HepG2 (cell line): ENCODE measurements at regions not wholly inside any gene's neighbourhood (a gene's known extent, or its start where the extent isn't known, plus 50 kb on each side); places are given as distances from the start of the nearest gene placed in this dataset.

Experiments
- ATAC-seq: fragments of 200-7000 bp; cut with Tn5 transposase; 3 replicates; pipeline ENCODE4 v1.9.1; 2020; ENCODE audit warnings: mild to moderate bottlenecking, moderate library complexity
- BruUV-seq: library from RNA; stranded (reverse); fragments of 400-500 nt; replicated peaks from 2 replicates; lab custom pipeline; 2021; lab: Mats Ljungman, UMichigan
- CTCF ChIA-PET: fragments of 300-600 bp; formaldehyde crosslinking; extraction: SDS; loops from one replicate; lab custom pipeline; 2021; ENCODE audit warnings: low total read pairs, inconsistent platforms, low intra/inter-chr PET ratio; lab: Yijun Ruan, JAX
- POLR2A ChIA-PET: fragments of 350-600 bp; sonication (Branson Sonifier 250); formaldehyde crosslinking; loops from one replicate; lab custom pipeline; 2020; ENCODE audit warnings: antibody characterized with exemption, inconsistent platforms; lab: Yijun Ruan, JAX
- DNase-seq: peaks from one replicate; pipeline ENCODE4 v3.0.0-alpha.2; 2015; ENCODE audit warnings: low spot score
- FAIRE-seq: peaks from 3 replicates; lab custom pipeline; 2011; peaks lifted over from hg19 to GRCh38; lab: Jason Lieb, UNC
- H2AFZ ChIP-seq: one replicate; pipeline ENCODE4 v1.6.1; 2011; ENCODE audit warnings: low read length, inconsistent platforms
- H3K27ac ChIP-seq: fragments of 300-600 bp; 3 replicates; pipeline ENCODE4 v1.8.0; 2011; ENCODE audit warnings: mixed run types, mild to moderate bottlenecking, mixed read lengths, low read length, inconsistent platforms; ENCODE audit not compliant: insufficient read depth; ENCODE audit errors: extremely low read length
- H3K27me3 ChIP-seq, 2 experiments: fragments of 200-600 bp in 1 of 2; 2 replicates in 1 of 2; 3 replicates in 1 of 2; pipeline versions ENCODE4 v1.6.0 to v1.8.0; 2011; ENCODE audit warnings: low read length in 2 of 2, mild to moderate bottlenecking in 2 of 2, moderate library complexity in 2 of 2, inconsistent platforms in 1 of 2; ENCODE audit not compliant: insufficient read depth in 2 of 2, control insufficient read depth in 1 of 2
- H3K36me3 ChIP-seq, 2 experiments: fragments of 200-600 bp in 1 of 2; replicated peaks in 1 of 2; 2 replicates in 1 of 2; 3 replicates in 1 of 2; pipeline versions ENCODE4 v1.5.1 to v1.8.0; 2011; ENCODE audit warnings: low read length in 2 of 2, inconsistent platforms in 1 of 2; ENCODE audit not compliant: insufficient read depth in 2 of 2, control insufficient read depth in 1 of 2
- H3K4me1 ChIP-seq: 2 replicates; pipeline ENCODE4 v1.5.1; 2012; ENCODE audit warnings: low read length, inconsistent platforms; ENCODE audit not compliant: insufficient read depth
- H3K4me2 ChIP-seq: 2 replicates; pipeline ENCODE4 v1.6.0; 2011; ENCODE audit warnings: low read depth, low read length, inconsistent platforms
- H3K4me3 ChIP-seq, 3 experiments: fragments of 200-600 bp in 1 of 3; sonication (generic), shearing (Covaris generic) in 1 of 3; replicated peaks in 1 of 3; 2 replicates each; pipeline ENCODE4 v1.5.1; 2011 to 2016; ENCODE audit warnings: low read length in 3 of 3, inconsistent platforms in 2 of 3, low read depth in 2 of 3, mild to moderate bottlenecking in 2 of 3, control low read depth in 1 of 3, mixed read lengths in 1 of 3; ENCODE audit not compliant: insufficient read depth in 1 of 3
- H3K79me2 ChIP-seq: one replicate; pipeline ENCODE4 v1.6.1; 2011; ENCODE audit warnings: low read length, inconsistent platforms; ENCODE audit not compliant: insufficient read depth
- H3K9ac ChIP-seq: 2 replicates; pipeline ENCODE4 v1.6.0; 2011; ENCODE audit warnings: mild to moderate bottlenecking, low read depth, low read length, inconsistent platforms; ENCODE audit not compliant: insufficient read depth
- H3K9me3 ChIP-seq: 2 replicates; pipeline ENCODE4 v1.5.1; 2012; ENCODE audit warnings: mild to moderate bottlenecking, low read length
- H4K20me1 ChIP-seq: 2 replicates; pipeline ENCODE4 v1.6.0; 2011; ENCODE audit warnings: inconsistent platforms, mild to moderate bottlenecking, low read length, moderate library complexity; ENCODE audit not compliant: insufficient read depth
- CEBPZ ChIP-seq: IDR thresholded peaks from 2 replicates; pipeline ENCODE4 v1.6.1; 2012; ENCODE audit warnings: low read length, improper control_type of control experiment
- GMEB2 ChIP-seq: IDR thresholded peaks from 2 replicates; pipeline ENCODE4 v1.6.1; 2016; ENCODE audit warnings: missing biosample characterization, missing genetic modification reagents, low read depth
- HINFP ChIP-seq: sonication (generic); formaldehyde crosslinking; IDR thresholded peaks from 2 replicates; pipeline ENCODE4 v1.4.0; 2020; ENCODE audit warnings: low read depth, mild to moderate bottlenecking, missing genetic modification reagents
- HNF4A ChIP-seq: sonication (generic); formaldehyde crosslinking; IDR thresholded peaks from 2 replicates; pipeline ENCODE4 v1.4.0; 2020; ENCODE audit warnings: missing genetic modification reagents
- JARID2 ChIP-seq: sonication (generic); formaldehyde crosslinking; IDR thresholded peaks from 2 replicates; pipeline ENCODE4 v1.8.1; 2023; ENCODE audit warnings: missing genetic modification reagents, inconsistent platforms; ENCODE audit not compliant: insufficient replicate concordance
- MED13 ChIP-seq: sonication (generic); formaldehyde crosslinking; IDR thresholded peaks from 2 replicates; pipeline ENCODE4 v1.5.0; 2020; ENCODE audit warnings: missing genetic modification reagents
- PLSCR1 ChIP-seq: sonication (generic); formaldehyde crosslinking; IDR thresholded peaks from 2 replicates; pipeline ENCODE4 v1.5.0; 2020; ENCODE audit warnings: missing genetic modification reagents, mild to moderate bottlenecking, borderline replicate concordance
- RFX3 ChIP-seq: IDR thresholded peaks from 2 replicates; pipeline ENCODE4 v1.6.1; 2016; ENCODE audit warnings: missing biosample characterization, missing genetic modification reagents
- TSC22D2 ChIP-seq: sonication (generic); formaldehyde crosslinking; IDR thresholded peaks from 2 replicates; pipeline ENCODE4 v1.5.1; 2020; ENCODE audit warnings: missing genetic modification reagents, mild to moderate bottlenecking, borderline replicate concordance
- U2AF2 ChIP-seq: fragments of 200-400 bp; formaldehyde crosslinking; IDR thresholded peaks from 2 replicates; pipeline ENCODE4 v1.6.1; 2017; ENCODE audit warnings: low read depth, mild to moderate bottlenecking, low read length
- XRCC5 ChIP-seq: fragments of 200-400 bp; formaldehyde crosslinking; optimal IDR thresholded peaks from 2 replicates; pipeline ENCODE3; 2017; ENCODE audit warnings: mild to moderate bottlenecking, low read length
- ZBTB33 ChIP-seq: sonication (generic); formaldehyde crosslinking; IDR thresholded peaks from 2 replicates; pipeline ENCODE4 v1.4.0; 2020; ENCODE audit warnings: missing genetic modification reagents
- ZBTB7B ChIP-seq: sonication (generic); formaldehyde crosslinking; IDR thresholded peaks from 2 replicates; pipeline ENCODE4 v1.4.0; 2020; ENCODE audit warnings: missing genetic modification reagents
- ZBTB8A ChIP-seq: sonication (generic); formaldehyde crosslinking; IDR thresholded peaks from 2 replicates; pipeline ENCODE4 v1.4.0; 2020; ENCODE audit warnings: mild to moderate bottlenecking, low read depth, missing genetic modification reagents, borderline replicate concordance
- ZNF598 ChIP-seq: sonication (generic); formaldehyde crosslinking; IDR thresholded peaks from 2 replicates; pipeline ENCODE4 v1.5.1; 2020; ENCODE audit warnings: mild to moderate bottlenecking, missing genetic modification reagents, borderline replicate concordance
- ZNF709 ChIP-seq: sonication (generic); formaldehyde crosslinking; IDR thresholded peaks from 2 replicates; pipeline ENCODE4 v1.5.0; 2020; ENCODE audit warnings: mild to moderate bottlenecking, missing genetic modification reagents
- ZSCAN12 ChIP-seq: sonication (generic); formaldehyde crosslinking; IDR thresholded peaks from 2 replicates; pipeline ENCODE4 v1.9.0; 2021; ENCODE audit warnings: mild to moderate bottlenecking, missing genetic modification reagents
- WGBS: methylation state at CpG from one replicate; pipeline ENCODE4 v1.1.6; 2017; ENCODE audit warnings: low lambda C conversion rate; 5-methylcytosine and 5-hydroxymethylcytosine counted together
- in situ Hi-C: cut with HindIII; loops from 2 replicates; pipeline ENCODE4 v1.10.0; 2017; ENCODE audit warnings: low pct_unique_long_range_greater_than_20kb; ENCODE audit not compliant: extremely low pct_ligation_motif_present
- intact Hi-C: fragments of 100-400 bp; cut with micrococcal nuclease; formaldehyde crosslinking; loops from one replicate; pipeline ENCODE4 v1.10.0; 2022; ENCODE audit not compliant: unreplicated experiment

GRCh38 chr4:26196567-26196966 lies 124.2 kb upstream of the RBPJ start:
- in situ Hi-C loops = no loop called here
- Histone ChIP-seq H3K4me1 (no peaks in the 10 kb centered on the region), H3K27me3 (peaks cover 2 to 4% of the 10 kb centered on the region in 2 experiments; a peak in 1 of 5 replicates), H3K36me3 (no peaks in the 10 kb centered on the region), H3K9ac (no peak overlapping the region), H3K4me2 (no peak overlapping the region), H3K79me2 (no peaks in the 10 kb centered on the region), H4K20me1 (no peaks in the 10 kb centered on the region), H3K9me3 (no peaks in the 10 kb centered on the region), H3K27ac (no peak overlapping the region), H2AFZ (no peak overlapping the region), H3K4me3 (no peak overlapping the region)
- CTCF ChIA-PET = no interaction called here
- POLR2A ChIA-PET = no interaction called here
- FAIRE-seq = no peak
- DNase-seq = no peak
- WGBS = 33% methylated on average over 5 of the region's 5 CpGs
- no peak for ATAC-seq
- no TSS peak for BruUV-seq
- intact Hi-C loops = no loop called here
- TF ChIP-seq RFX3 (CRISPR knock-in tag) (no peak), XRCC5 (no peak), U2AF2 (no peak), JARID2 (no peak), ZBTB8A (CRISPR knock-in tag) (no peak), GMEB2 (CRISPR knock-in tag) (no peak), ZNF709 (CRISPR knock-in tag) (no peak), PLSCR1 (CRISPR knock-in tag) (no peak), ZSCAN12 (CRISPR knock-in tag) (no peak), ZNF598 (CRISPR knock-in tag) (no peak), MED13 (CRISPR knock-in tag) (no peak), TSC22D2 (CRISPR knock-in tag) (no peak), HINFP (CRISPR knock-in tag) (no peak), HNF4A (CRISPR knock-in tag) (no peak), ZBTB7B (CRISPR knock-in tag) (no peak), CEBPZ (no peak), ZBTB33 (no peak)
